HL-60/S4 treated with phorbol 12-myristate 13-acetate at 8.2 ng/mL for 4 days and 3 days (cell line): ENCODE measurements at regions not wholly inside any gene's neighbourhood (a gene's known extent, or its start where the extent isn't known, plus 50 kb on each side); places are given as distances from the start of the nearest gene placed in this dataset.

Experiments
- in situ Hi-C: fragments of 300-500 bp; cut with MboI; formaldehyde crosslinking; loops from 2 replicates; pipeline ENCODE4 v1.15.0; 2022; ENCODE audit warnings: low sequenced_read_pairs

DNA sequence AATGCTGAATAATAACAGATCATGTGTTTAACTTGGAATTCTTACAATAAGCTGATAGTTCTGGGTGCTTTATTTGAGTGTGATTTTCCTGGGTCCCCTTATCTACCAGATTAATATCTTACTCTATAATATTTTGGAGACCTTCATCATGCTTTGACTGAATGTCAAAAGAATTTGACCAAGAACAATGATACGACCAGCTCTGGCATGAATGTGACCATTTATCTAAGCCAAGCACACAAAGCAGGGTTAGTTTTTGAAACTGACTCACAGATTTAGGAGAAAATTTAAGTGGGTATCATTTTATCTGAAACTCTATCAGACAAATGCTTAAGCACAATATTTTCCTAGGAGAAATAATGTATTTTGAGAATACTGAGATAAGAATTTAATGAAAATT lies 677.0 kb downstream of the NYAP2 start:
- in situ Hi-C loops = no loop called here

DNA sequence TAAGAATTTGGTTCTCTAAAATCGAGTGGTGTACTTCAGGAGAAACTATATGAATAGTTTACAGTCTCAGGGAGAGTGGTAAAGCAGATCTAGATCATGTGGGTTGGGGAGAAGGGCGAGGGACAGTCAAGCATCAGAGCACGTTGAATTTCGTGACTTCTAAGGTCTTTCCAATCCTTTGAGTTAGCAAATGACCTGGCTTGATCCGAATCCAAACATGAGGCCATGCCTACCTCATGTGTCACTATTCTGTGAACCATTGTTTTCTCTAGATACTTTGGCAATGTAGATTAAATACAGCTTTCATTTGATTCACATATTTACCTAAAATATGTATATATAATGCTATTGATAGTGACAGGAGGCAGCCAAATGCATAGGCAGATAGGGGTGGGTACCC lies 674.9 kb downstream of the NYAP2 start:
- in situ Hi-C loops = no loop called here

DNA sequence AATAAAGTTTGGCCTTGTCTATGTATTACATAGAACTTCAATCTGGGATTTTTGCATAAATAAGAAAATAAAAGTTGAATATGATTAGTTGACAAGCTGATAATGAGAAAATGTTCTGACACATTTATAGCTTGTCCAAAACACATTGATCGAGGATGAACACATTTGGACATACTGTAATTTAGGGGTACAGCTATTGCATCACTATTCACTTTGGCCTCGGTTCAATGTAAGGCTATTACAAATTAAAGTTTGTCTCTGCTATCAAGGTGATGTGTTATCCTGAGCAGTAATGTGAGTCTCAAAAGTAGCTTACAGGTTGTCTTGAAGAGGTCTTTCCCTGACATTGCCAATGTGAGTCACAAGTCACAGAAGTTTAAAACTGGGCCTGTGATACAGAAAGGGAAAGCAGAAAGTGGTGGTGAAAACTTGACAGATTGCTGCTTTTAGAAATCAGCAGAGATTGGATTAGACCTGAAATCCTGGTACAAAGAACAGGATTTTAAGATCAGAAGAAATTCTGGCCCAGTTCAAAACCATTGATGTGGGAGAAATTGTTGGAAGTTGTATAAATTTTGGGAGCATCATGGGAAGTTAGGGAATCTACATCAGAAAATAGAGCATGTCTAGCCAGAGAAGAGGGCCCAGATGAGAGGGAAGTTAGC lies 674.1 kb downstream of the NYAP2 start:
- in situ Hi-C loops = no loop called here

DNA sequence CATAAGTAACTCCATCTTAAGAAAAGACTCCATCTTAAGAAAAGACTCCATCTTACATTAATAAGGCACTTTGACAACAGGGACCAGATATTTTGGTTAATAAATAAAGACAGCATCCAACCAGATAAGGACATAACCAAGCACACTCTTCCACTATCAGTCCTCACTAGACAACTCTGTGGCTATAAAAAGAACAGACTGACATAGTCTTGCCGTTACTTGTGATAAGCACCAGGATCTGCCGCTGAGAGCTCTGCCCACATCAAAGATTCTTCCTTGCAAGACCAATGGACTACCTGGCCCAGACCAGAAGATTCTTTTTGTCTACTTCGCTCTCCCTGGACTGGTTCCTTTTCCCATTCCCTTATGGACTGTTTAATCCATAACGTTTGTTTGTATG lies 667.4 kb downstream of the NYAP2 start:
- in situ Hi-C loops = no loop called here

DNA sequence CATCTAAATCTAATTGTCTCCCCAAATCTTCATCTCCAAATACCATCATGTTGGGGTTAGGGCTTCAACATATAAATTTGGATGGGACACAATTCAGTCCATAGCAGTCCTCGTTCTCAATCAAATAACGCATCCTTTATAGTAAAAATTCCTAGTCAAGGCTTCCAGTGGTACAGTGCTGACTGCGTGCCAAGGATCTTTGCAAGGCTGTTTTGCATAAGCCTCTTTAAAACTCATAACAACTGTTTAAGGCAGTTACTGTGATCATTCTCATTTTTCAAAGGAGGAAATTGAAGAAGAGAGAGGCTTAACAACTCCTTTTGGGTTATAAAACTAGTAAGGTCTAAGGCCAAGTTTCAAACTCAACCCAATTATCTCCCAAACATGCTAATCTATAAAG lies 666.9 kb downstream of the NYAP2 start:
- in situ Hi-C loops = no loop called here

DNA sequence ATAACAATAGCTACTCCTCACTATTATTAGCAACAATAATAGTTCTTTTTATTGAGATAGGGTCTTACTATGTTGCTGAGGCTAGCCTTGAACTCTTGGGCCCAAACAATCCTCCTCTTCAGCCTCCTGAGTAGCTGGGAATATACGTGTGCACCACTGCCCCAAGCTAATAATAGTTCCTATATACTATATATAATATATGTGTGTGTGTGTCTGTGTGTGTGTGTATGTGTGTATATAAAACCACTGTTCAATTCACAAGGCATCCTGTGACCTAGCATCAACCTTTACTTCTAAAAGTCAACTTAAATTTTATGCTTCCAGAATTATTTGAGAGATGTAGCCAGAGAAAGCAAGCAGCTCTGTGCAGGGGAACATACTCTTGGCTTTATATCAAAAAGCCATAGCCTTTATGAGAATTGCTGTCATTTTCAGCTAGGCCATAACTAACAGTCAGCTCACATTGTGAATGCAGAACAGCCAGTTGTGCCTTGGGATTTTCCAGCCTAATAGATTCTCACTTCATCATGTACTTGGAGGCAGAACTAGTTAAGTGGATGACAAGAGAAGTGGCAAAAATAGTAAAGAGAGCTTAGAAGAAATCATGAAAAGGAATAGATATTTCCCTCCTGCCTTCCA lies 665.5 kb downstream of the NYAP2 start:
- in situ Hi-C loops = no loop called here

DNA sequence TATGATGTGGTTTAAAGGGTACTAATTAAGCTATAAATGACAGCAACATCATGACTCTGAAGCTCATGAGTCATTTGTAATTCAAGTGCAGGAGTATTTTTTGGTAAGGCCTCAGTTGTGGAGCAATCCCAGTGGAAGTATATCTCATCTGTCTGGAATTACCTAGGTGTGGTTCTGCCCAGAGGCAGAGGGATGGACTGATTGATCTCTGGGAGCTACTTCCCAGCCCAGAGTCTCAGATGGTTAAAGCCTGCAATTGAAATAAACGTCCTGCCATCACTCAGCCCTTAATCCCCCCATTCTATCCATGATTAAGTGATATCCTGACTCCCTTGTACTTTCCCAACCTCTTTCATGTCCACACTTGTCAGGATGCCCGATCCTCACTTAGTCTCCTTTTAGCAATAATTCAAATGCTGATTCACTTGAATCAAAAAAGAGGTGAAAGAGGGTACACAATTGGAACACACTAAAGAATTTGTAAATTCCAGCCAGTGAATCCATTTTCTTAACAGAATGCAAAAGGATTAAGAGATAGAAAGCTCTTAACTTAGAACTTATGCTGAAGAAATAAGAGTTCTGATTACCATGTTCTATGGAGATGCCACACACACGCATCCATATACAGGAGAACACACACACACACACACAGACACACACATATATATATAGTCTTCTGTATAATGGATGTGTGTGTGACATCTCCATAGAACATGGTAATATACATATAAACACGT lies 664.4 kb downstream of the NYAP2 start:
- in situ Hi-C loops = no loop called here

DNA sequence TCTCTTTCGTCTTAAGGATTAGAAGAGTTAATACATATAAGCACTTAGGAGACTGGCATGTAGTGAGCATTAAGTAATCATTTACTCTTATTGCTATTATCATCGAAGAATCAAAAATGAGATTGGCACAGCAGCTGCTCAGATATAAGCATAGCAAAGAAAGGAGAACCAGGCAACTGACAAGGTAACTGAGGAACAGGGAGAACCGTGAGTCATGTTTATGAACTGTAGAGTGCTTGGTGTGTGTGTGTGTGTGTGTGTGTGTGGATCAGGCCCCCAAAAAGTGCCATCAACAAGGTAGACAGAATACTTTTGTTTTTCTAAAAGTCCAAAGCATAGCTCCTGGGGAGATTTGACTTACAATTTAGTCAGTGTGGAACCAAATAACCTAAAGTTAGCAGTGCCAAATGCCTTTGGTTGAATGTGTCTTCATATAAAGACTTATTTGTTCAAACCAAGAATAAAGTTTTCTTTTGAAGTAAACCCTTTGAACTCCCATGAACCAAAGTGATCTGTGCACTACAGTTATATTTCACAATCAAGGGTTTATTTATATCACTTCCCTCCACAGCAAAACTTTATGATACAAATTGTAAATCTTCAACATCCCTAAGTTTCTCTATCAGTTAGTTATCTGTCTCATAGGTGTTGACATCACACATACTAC lies 660.6 kb downstream of the NYAP2 start:
- in situ Hi-C loops = no loop called here

DNA sequence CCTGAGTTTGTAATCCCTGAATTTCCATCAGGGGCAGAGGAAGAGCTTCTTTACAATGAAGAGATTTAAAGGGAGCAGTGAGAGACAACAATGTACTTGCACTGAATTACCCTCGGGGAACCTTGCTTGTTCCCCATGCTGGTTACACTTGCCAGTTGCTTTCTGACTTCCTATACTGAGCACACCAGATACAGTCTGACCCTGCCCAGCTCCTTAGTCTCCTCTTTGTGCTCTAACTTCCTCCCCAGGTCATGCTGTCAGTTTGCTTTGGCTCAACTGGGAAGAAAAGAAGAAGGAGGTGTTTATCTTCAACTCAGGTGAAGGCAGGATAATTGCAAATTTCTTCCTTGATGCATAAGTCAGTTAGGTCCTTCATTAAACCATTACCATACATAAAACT lies 658.4 kb downstream of the NYAP2 start:
- in situ Hi-C loops = no loop called here

DNA sequence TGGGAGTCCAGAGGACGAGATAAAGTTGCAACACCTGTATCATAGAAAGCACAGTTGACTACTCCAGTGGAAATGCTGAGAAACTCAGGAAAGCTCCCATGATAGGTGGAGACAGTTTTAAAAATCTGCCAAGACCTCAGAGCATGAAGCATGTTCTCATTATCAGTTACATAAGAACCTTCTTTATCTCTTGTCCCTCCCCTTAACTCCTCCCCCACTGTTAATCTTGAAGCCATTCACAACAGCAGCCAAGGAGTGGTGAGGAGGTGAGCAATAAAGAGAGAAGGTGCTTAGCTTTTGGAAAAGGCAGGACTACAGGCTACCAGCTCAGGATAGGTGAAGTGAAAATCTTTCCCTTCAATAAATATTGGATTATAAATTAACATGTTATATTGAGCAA lies 657.9 kb downstream of the NYAP2 start:
- in situ Hi-C loops = no loop called here

DNA sequence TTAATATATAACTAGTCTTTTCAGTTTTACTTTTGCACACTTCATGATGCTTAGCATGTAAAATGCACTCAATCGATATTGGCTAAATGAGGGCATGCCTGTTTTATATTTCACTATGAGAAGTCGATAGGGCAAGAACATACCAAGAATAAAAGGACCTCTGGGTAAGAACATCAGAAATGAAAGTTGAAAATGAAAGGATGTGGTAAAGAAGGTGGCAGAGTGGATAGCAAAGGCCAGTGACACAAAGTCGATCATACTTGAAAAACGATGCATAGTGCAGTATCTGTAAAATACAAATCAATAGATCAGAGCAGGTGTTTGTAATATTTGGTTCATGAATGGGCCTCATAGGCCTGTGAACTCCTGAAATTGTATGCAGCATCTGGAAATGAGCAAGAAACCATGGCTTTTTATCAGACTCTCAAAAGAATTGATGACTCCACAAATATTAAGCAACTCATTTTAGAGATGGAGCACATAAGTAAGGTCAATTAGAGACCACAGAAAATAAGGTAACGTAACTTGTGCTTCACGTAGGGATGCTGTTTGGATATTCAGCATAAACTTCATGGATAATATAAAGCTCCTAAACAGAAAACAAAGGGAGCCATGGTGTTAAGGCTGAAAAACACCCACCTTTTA lies 653.4 kb downstream of the NYAP2 start:
- in situ Hi-C loops = no loop called here

DNA sequence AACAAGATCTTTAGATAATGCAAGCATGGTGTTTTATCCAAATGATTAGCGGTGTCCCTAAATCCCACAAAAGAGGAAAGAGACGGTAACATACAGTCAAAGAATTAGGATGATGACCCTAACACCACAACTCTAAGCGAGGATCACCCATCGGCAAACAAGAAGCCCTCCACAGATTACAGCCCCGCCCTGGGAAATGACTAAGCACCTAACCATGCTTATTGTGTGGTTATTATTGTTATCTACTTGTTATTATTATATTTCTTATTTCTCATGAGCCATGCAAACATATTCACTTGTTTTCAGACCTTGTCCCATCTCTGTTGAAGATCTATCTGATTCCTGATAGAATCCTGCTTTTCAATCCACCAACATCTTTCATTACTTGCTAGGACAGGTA lies 651.3 kb downstream of the NYAP2 start:
- in situ Hi-C loops = no loop called here

DNA sequence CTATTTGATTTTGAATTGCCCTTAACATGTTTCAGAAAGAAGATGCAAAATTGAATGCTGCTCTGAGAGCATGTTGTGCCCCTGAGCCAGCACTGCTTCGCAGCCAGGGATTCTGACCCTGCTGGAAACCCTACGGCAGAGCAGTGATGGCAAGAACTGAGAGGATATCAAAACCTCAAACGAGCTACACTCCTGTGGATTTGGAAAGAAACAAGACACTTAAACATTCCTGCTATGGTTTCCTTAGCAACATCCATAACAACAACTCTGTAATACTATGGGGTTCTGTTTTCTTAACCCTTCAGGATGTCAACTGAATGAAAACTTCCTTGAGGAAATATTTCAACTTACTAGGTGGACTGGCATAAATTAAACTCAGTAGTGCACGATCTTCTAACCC lies 649.1 kb downstream of the NYAP2 start:
- in situ Hi-C loops = no loop called here

DNA sequence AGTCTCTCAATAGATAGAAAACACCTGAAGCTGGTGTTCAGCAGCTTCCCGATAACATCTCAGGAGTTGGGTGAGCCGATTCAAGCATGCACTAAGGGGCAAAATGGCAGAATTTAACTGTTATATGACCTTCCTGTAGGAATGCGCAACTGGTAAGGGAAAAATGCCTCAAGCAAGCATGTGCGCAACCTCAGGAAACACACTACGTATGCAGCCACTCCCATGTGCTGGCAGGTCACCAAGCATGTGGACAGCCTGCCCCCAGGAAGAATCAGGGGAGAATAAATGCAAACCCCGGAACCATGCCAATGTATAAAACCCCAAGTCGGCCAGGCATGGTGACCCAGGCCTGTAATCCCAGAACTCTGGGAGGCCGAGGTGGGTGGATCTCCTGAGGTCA lies 645.6 kb downstream of the NYAP2 start:
- in situ Hi-C loops = no loop called here

DNA sequence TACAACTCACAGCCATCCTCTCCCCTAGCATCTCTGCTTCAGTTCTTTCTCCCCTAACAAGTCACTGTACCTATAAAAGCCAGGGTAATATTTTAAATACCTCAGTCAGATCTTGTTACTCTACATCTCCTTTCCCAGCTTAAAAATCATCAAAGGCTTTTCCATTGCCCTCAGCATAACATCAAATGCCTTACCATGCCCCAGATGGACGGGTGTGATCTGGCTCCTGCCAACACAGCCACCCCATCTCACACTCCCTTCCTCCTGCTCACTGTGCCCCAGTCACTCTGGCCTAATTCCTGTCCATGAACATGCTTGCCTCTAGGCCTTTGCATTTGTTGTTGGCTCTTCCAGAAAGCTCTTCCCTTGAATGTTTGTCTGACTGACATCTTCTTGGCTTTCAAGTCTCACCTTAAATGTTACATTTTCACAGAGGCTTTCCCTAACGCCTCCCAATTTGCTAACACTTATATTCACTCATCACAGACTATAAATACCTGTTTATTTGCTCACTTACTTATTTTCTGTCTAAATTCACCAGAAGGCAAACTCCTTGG lies 640.9 kb downstream of the NYAP2 start:
- in situ Hi-C loops = no loop called here

DNA sequence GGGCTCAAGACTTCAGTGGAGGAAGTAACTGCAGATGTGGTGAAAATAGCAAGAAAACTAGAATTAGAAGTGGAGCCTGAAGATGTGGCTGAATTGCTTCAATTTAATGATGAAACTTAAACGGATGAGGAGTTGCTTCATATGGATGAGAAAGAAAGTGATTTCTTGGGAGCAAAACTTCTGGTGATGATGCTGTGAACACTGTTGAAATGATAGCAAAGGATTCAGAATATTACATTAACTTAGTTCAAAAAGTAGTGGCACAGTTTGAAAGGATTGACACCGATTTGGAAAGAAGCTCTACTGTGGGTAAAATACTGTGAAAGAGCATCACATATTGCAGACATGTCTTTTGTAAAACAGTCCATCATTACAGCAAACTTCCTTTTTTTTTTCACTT lies 638.0 kb downstream of the NYAP2 start:
- in situ Hi-C loops = no loop called here

DNA sequence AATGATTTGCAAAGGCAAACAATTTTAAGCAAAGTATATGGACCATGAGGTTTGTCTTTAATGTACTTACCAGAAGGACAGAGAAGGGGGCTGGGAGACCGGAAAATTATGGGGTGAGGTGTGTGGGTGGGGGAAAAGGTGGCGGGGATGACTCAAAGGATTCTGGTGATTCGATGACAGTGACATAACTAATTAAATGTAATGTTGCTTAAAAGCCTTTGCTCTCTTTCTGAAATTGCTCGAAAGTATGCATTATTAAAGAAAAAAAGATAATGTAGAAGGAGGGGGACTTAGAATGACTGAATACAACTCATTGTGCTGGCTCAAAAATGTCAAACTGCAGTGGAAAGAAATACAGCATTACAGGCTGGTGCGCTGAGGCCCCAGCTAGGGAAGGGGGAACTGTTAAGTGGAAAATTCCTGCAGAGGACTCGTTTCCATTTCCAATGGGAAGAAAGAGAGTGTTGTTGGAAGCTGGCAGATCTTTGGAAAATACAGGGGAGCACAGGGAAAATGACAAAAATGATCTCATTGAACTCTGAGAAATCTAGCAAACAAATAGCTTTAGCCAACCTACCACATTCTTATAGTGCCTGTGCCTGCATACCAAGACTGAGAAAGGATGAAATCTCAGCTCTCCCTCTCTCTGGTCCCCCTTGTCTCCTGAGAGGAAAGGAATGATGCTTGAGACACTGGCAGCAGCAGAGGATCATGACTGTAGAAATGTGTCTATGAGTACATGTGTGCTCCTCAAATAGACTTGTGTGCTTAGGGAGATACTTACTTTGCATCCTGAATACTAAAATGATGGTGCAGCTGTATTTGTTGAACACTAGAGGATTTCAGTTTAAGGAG lies 632.4 kb downstream of the NYAP2 start:
- in situ Hi-C loops = no loop called here

DNA sequence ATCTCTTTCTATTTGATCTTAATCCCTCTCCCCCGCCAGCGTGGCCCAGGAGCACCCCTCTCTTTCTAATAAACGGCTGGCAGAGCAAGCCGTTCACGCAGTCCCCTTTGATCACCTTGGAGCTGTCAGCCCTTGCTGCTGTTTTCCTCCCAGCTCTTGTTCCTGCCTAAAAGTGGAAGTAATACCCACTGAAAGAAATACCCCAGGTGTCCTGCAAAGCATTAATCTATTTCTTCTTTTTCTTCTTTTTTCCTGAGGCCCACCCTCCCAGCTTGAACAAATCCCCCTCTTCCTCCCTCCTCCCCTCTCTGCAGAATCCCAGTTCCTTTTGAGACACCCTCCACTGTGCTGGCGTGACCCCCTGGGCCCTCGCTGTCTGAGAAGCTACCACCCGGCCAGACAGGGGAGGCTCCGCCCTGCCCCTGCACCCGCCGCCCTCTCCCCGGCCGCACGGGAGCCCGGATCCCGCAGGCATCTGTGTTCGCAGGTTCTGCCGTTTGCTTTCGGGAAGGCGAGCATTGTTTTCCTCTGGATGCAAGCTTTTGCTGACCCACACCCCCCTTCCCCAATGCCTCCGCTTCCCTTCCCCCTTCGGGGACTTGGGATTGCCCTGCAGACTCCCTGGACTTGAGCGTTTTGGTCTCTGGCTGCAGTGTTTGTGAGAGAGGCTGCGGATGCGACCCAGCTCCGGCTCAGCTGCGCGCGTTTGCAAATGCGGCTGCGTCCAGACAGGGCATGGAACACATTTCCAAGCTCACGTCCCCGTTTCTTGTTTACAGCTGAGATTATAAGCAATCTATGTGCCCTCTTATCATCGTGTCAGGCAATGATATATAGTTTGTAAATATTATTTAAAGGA lies 631.5 kb downstream of the NYAP2 start:
- in situ Hi-C loops = no loop called here

DNA sequence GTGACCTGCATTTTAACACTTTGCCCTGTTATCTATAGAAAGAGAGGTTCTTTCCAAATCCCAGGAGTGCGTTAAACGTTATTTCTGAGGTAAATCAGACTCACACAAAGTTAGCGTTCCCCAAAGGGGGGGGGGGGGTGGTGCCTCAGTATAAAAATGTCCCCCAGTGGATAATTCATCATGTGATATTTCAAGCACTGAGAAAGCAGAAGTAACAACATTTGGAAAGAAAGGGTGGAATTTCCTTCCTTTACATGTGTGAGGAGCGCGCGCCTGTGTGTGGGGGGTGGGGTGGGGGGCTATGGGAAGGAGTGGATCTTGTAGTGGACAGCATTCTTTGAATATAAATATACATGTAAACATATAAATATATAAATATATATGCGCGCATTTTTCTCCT lies 630.9 kb downstream of the NYAP2 start:
- in situ Hi-C loops = no loop called here
